Body of pancreas (tissue), 4 donors: ENCODE measurements at regions not wholly inside any gene's neighbourhood (a gene's known extent, or its start where the extent isn't known, plus 50 kb on each side); places are given as distances from the start of the nearest gene placed in this dataset.

Experiments
- POLR2A ChIP-seq, 3 donors: fragments of 450-650 bp; IDR thresholded peaks; one replicate each; pipeline ENCODE4 v1.6.1; 2016; ENCODE audit warnings: antibody characterized with exemption in 3 of 3, mild to moderate bottlenecking in 2 of 3
- TF ChIP-seq, protein P1 (sequence below), 7 experiments: fragments of 450-650 bp in 4 of 7; fragments of 200-600 bp in 3 of 7; sonication (generic) in 3 of 7; IDR thresholded peaks; one replicate each; pipeline ENCODE4 v1.5.1; 2016 to 2019; ENCODE audit warnings: antibody characterized with exemption in 7 of 7

DNA sequence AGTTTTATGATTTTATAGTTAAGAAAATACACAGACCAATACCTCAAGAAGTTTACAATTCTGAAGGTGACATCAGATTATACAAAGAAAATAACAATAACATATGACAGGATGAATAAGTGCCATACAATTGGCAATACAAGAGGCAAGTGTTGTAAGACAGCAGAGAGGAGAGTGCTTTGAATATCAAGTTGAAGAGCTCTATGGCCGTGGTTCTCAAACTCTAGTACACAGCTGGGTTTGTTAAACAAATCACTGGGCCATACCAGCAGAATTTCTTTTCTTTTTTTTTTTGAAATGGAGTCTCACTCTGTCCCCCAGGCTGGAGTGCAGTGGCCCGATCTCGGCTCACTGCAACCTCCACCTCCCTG, 167.1 kb upstream of the NECTIN3 start:
- TF ChIP-seq POLR2A (IDR thresholded peaks at IDR 0.05) = no peak
- TF ChIP-seq, protein P1, sequence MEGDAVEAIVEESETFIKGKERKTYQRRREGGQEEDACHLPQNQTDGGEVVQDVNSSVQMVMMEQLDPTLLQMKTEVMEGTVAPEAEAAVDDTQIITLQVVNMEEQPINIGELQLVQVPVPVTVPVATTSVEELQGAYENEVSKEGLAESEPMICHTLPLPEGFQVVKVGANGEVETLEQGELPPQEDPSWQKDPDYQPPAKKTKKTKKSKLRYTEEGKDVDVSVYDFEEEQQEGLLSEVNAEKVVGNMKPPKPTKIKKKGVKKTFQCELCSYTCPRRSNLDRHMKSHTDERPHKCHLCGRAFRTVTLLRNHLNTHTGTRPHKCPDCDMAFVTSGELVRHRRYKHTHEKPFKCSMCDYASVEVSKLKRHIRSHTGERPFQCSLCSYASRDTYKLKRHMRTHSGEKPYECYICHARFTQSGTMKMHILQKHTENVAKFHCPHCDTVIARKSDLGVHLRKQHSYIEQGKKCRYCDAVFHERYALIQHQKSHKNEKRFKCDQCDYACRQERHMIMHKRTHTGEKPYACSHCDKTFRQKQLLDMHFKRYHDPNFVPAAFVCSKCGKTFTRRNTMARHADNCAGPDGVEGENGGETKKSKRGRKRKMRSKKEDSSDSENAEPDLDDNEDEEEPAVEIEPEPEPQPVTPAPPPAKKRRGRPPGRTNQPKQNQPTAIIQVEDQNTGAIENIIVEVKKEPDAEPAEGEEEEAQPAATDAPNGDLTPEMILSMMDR (IDR thresholded peaks at IDR 0.05) = no peak
